ENCODE measurements at regions not wholly inside any gene's neighbourhood (a gene's known extent, or its start where the extent isn't known, plus 50 kb on each side); places are given as distances from the start of the nearest gene placed in this dataset.
"Not testable (repeated sequence)": the region's sequence is repeated elsewhere in the genome, so short reads cannot be mapped to it uniquely, and the experiment has no call there.

DNA sequence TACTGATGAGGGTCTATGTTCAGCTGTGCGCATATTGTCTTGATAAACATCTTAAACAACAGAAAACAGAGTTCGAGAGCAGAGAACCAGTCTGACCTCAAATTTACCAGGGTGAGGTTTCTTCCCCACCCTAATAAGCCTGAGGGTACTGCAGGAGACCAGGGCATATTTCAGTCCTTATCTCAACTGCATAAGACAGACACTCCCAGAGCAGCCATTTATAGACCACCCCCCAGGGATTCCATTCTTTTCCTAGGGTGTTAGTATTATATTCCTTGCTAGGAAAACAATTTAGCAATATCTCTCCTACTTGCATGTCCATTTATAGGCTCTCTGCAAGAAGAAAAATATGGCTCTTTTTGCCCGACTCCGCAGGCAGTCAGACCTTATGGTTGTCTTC lies 89.5 kb upstream of the POMZP3 start:
- H3K36me3 Mint-ChIP-seq, H3K4me1 Mint-ChIP-seq, H3K27ac Mint-ChIP-seq, H3K4me3 Mint-ChIP-seq, H3K9me3 Mint-ChIP-seq, H3K27me3 Mint-ChIP-seq: not testable (repeated sequence)

DNA sequence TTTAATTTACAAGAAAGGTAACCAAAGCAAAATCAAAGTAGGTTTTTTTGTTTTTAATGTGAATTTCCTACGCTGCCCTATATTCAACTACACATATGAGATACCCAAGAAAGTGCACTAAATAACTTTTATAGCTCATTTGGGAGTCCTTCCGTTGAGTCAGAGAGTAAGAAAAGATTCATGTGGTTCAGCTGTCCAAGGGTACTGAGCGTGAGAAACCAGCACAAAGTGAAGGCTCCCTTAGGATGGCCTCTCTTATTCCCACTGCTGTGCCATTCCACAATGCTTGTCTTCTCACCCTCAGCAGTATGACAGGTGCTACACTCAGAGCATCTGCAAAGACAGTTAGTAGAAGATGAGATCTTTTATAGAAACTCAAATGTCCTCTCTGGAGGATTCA lies 85.8 kb upstream of the POMZP3 start:
- H3K9me3 Mint-ChIP-seq, H3K36me3 Mint-ChIP-seq, H3K27ac Mint-ChIP-seq, H3K4me1 Mint-ChIP-seq, H3K27me3 Mint-ChIP-seq, H3K4me3 Mint-ChIP-seq: not testable (repeated sequence)

DNA sequence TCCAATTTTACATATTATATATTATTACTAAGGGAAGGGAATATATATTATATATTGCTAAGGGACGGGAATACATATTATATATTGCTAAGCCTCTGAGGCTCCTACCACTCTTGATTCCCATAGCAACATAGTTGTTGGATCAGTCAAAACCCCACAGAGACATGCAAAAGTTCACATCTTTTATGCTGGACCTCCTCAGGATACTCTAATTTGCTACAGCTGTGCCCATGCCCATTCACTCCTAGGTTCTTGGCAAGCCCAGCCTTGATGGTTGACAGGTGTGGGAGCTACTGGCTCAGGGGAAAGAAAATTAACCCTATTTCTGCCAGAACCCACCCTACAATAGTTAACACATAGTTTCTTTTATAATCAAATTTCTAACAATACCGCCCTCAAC lies 84.6 kb upstream of the POMZP3 start:
- H3K27me3 Mint-ChIP-seq, H3K27ac Mint-ChIP-seq, H3K36me3 Mint-ChIP-seq, H3K4me1 Mint-ChIP-seq, H3K4me3 Mint-ChIP-seq: not testable (repeated sequence)
- H3K9me3 Mint-ChIP-seq = peaks cover 12% of the 10 kb centered on the region

DNA sequence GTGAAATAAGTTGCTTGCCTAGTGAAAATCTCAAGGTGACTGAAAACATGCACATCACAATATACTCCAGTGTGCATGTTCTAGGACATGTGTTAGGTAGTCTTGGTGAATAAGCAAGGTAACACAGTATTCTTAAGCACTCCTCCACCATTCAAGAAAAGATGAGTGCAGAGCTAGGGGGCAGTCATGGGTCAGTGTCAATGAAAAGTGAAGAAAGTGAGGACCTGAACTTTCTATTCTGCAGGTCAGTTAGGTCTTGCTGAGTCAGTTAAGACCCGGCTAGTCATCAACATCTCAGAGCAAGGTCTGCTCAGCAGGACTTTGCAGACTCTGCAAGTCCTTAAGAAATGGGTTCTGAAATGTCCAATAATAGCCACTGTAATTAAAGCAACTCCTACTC lies 82.6 kb upstream of the POMZP3 start:
- H3K27me3 Mint-ChIP-seq, H3K4me1 Mint-ChIP-seq, H3K36me3 Mint-ChIP-seq, H3K27ac Mint-ChIP-seq, H3K4me3 Mint-ChIP-seq, H3K9me3 Mint-ChIP-seq: not testable (repeated sequence)

DNA sequence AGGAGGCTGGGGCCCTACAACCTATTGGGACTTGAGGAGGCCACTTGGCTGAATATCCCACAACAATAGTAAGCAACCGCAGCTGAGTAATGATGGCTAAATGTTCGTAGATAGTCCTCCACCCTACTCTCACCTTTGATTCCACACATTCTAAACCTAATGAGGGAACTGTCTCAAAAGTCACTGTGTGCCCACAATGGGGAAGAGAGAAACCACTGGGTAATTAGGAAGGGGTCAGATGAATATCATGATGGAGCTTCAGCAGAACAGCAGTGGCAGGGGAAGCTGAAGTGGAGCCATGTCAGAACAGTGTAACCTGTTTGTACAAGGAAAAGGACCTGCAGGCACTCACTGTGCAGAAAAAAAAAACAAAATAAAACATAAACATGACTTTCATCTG lies 81.4 kb upstream of the POMZP3 start:
- H3K27me3 Mint-ChIP-seq, H3K4me3 Mint-ChIP-seq, H3K4me1 Mint-ChIP-seq, H3K27ac Mint-ChIP-seq, H3K9me3 Mint-ChIP-seq, H3K36me3 Mint-ChIP-seq: not testable (repeated sequence)

DNA sequence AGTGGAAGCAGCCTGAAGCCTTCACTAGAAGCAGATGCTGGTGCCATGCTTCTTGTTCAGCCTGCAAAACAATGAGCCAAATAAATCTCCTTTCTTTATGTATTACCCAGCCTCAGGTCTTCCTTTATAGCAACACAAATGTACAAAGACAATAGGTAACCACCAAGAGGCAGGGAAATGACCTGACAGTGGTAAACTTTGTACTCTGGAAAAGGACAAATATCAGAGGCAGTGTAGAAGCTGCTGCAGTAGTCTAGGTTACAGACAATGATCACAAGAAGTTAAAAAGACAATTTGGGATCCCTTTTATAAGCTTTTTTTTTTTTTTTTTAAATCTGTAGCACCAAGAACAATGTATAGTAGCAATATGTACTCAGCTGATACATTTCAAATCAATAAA lies 76.7 kb upstream of the POMZP3 start:
- H3K9me3 Mint-ChIP-seq, H3K27ac Mint-ChIP-seq, H3K27me3 Mint-ChIP-seq, H3K4me1 Mint-ChIP-seq, H3K36me3 Mint-ChIP-seq, H3K4me3 Mint-ChIP-seq: not testable (repeated sequence)

DNA sequence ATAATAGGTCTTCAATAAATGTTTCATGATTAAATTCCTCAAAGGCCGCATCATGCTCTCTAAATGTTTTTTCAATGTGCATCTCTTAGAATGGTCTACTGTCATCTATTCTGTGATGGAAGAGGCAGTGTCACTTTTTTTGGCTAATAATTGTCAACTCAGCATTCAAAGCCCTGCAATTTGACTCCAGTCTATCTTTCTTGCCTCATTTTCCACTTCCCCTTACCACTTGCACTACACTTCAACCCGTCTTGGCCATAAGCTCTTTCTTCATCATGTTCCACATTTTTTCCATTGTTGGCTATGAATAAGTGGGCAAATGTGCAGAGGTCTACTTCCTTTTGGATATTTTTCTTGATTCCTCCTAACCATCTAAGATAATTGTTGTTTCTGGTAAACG lies 59.2 kb upstream of the POMZP3 start:
- not testable (repeated sequence) for H3K36me3 Mint-ChIP-seq, H3K27me3 Mint-ChIP-seq, H3K27ac Mint-ChIP-seq, H3K4me3 Mint-ChIP-seq, H3K4me1 Mint-ChIP-seq, H3K9me3 Mint-ChIP-seq

DNA sequence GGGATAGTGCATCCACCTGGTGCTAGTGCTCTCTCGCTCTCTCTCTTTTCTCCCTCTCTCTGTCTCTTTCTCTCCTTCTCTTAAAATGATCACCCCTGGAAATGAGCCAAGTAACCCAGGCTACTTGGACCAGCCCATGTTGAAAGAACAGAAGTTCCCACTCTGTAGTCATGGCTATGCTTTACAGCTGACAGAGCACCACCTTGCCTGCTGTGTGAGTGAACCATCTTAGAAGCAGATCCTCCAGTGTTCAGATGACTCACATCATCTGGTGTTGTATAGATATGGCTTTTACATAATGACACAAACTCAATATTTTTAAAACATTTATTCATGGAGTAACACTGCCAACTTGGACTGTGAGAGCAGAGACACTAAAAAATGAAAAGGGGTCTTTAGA lies 57.7 kb upstream of the POMZP3 start:
- H3K27ac Mint-ChIP-seq, H3K36me3 Mint-ChIP-seq, H3K4me1 Mint-ChIP-seq, H3K9me3 Mint-ChIP-seq, H3K4me3 Mint-ChIP-seq, H3K27me3 Mint-ChIP-seq: not testable (repeated sequence)

DNA sequence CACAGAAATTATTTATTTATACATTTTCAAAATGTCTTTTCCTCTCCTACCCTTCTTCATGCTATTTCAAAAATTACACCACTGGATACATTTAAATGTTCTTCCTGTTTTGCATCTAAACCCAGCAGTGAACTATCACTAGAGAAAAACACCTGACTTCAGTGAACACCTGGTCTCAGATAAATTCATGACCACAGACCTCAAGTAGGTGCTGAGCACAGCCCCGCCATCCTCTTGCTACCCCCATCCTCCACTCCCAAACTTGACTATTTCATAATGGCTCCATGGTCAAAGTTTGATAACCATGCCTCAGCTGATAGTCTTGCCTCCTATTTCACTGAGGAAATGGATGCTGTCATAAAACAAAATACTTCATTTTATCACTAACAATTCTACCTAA lies 56.6 kb upstream of the POMZP3 start:
- not testable (repeated sequence) for H3K4me3 Mint-ChIP-seq, H3K27me3 Mint-ChIP-seq, H3K27ac Mint-ChIP-seq, H3K36me3 Mint-ChIP-seq, H3K4me1 Mint-ChIP-seq, H3K9me3 Mint-ChIP-seq

DNA sequence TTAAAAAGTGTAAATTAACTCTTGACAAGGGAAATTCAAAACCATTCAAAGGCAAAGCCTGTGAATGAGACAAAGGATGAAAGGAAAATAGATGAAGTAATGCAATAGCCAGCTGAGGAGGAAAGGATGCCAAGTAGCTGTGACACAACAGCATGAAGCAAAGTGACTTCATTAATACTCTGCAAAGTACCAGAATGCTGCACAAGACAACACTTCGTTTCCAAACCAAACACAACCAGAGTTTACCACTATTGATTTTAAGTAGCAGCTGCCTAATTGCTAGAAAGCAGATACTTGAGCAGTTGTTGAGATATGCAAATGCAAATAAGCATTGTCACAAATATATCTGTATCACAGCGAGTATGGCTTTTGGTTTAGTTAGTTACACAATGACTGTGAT lies 54.7 kb upstream of the POMZP3 start:
- not testable (repeated sequence) for H3K9me3 Mint-ChIP-seq, H3K4me3 Mint-ChIP-seq, H3K36me3 Mint-ChIP-seq, H3K4me1 Mint-ChIP-seq, H3K27ac Mint-ChIP-seq, H3K27me3 Mint-ChIP-seq

DNA sequence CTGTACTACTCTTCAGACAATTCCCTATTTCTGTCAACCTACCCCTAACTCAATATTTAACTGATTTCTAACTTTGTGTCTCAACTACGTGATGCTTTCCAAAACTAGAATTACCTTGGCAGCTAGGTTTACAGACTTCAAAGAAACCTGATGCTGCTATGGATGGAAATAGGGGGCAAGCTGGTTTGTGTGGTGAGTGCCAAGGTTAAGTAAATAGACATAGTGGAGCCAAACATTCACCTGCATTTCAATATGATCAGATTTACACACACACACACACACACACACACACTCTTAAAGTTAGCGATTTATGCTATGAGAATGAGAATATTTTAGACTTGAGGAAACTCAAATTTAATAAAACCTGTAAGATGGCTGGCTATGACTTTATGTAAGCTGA lies 52.1 kb upstream of the POMZP3 start:
- not testable (repeated sequence) for H3K9me3 Mint-ChIP-seq, H3K4me3 Mint-ChIP-seq, H3K27ac Mint-ChIP-seq, H3K36me3 Mint-ChIP-seq, H3K4me1 Mint-ChIP-seq
- peaks cover 11% of the 10 kb centered on the region for H3K27me3 Mint-ChIP-seq

DNA sequence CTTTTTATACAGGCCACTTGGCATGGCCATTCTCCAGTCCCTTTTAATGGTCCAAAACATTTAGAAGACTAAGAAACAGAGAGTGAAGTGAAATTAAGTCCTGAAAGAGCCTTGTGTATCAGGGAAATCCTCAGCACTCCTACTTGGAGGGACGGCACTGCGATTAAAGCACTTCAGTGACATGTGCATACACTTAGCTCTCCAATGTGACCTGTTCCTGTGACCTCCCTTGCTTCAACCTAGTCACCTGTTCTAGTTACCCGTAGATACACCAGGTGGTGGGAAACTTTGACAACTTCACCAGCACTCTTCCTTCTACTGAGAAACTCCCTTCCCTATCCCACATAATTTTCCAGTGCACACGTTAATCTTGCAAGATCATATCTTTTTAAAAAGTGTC lies 51.4 kb upstream of the POMZP3 start:
- not testable (repeated sequence) for H3K36me3 Mint-ChIP-seq, H3K9me3 Mint-ChIP-seq, H3K27ac Mint-ChIP-seq, H3K4me1 Mint-ChIP-seq, H3K4me3 Mint-ChIP-seq
- peaks cover 11% of the 10 kb centered on the region for H3K27me3 Mint-ChIP-seq

DNA sequence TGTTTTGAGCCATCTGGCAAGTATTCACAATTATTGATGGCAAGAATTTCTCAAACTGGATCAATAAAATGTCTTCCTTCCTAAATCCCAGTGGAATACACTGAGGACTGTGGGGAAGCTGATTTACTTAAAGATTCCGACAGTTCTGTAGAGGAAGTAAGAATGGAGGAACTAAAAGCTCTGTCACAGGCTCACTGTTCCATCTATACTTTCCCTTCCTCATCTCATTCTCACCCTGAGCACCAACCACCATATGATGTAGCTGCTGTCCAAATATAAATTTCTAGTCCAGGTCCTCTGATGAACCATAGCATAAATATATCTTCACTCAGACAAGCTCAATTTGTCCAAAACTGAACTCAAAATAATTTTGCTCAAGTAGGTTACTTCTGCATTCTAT lies 49.8 kb upstream of the POMZP3 start:
- H3K27ac Mint-ChIP-seq, H3K4me1 Mint-ChIP-seq, H3K4me3 Mint-ChIP-seq, H3K36me3 Mint-ChIP-seq, H3K9me3 Mint-ChIP-seq: not testable (repeated sequence)
- peaks cover 15% of the 10 kb centered on the region for H3K27me3 Mint-ChIP-seq
